GM23248 (cell line): ENCODE measurements at regions not wholly inside any gene's neighbourhood (a gene's known extent, or its start where the extent isn't known, plus 50 kb on each side); places are given as distances from the start of the nearest gene placed in this dataset.

Experiments used
- EZH2 ChIP-seq: fragments of 200-600 bp; sonication (generic); IDR thresholded peaks from 2 replicates; pipeline ENCODE4 v1.6.1; 2018; ENCODE audit warnings: antibody characterized with exemption, mild to moderate bottlenecking; ENCODE audit not compliant: insufficient read depth, poor library complexity, severe bottlenecking
- EZH2phosphoT487 ChIP-seq: fragments of 200-600 bp; sonication (generic); IDR thresholded peaks from 2 replicates; pipeline ENCODE4 v1.6.1; 2018; ENCODE audit warnings: antibody characterized with exemption, moderate library complexity, mild to moderate bottlenecking, low read depth; ENCODE audit not compliant: insufficient read depth

DNA sequence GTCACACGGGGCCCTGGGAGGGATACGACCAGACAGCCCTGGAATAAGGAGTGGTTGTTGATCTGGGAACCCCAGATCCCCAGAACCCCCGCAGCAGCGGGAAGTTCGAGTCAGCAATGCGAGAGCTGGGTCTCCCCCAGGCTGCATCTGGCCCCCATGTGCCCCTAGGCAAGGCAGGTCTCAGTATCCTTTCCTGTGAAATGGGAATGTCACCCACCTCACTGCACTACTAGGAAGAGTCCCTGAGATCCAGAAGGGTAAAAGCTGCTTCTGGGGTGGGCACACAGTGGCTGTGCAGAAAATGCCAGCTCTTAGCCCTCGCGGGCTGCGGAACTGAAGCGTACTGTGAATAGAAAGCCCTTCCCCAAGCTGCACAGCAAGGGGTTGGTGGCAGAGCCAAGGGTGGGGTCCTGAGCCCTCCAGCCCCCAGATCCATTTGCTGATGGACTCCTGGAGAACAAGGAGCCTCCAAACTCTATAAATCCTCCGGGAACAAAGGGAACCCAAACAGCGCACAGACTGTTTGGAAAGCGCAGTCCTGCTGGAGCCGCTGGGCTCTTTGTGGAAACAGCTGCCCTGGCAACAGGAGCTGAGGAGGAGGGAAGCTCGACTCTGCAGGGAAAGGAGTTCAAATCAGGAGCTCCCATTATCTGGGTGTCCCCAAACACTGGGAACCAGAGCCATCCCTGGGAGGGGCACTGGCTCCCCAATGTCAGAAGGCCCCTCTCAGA, 68.2 kb upstream of the SHISAL1 start:
- TF ChIP-seq EZH2 (no peak), EZH2phosphoT487 (no peak)
